H9 (cell line): ENCODE measurements at regions not wholly inside any gene's neighbourhood (a gene's known extent, or its start where the extent isn't known, plus 50 kb on each side); places are given as distances from the start of the nearest gene placed in this dataset.
"Not testable (repeated sequence)": the region's sequence is repeated elsewhere in the genome, so short reads cannot be mapped to it uniquely, and the experiment has no call there.

Experiments
- DNase-seq: peaks from one replicate; pipeline ENCODE4 v3.0.0-alpha.2; 2017
- H2AFZ ChIP-seq: one replicate; pipeline ENCODE4 v1.6.1; 2013; ENCODE audit warnings: mild to moderate bottlenecking, low read length, control low read depth, moderate library complexity
- H2AK5ac ChIP-seq: 2 replicates; pipeline ENCODE4 v1.6.1; 2013; ENCODE audit warnings: low read length, control low read depth, mixed read lengths; ENCODE audit not compliant: insufficient read length
- H2BK120ac ChIP-seq: one replicate; pipeline ENCODE4 v1.6.1; 2013; ENCODE audit warnings: low read depth, mild to moderate bottlenecking, low read length, control low read depth, inconsistent platforms; ENCODE audit not compliant: poor library complexity, severe bottlenecking
- H2BK12ac ChIP-seq: 2 replicates; pipeline ENCODE4 v1.6.1; 2013; ENCODE audit warnings: low read length, control low read depth, mixed read lengths, low read depth; ENCODE audit not compliant: insufficient read length
- H2BK15ac ChIP-seq: 2 replicates; pipeline ENCODE4 v1.6.1; 2013; ENCODE audit warnings: low read depth, low read length, control low read depth
- H2BK20ac ChIP-seq: one replicate; pipeline ENCODE4 v1.6.1; 2013; ENCODE audit warnings: low read depth, mild to moderate bottlenecking, low read length, control low read depth, inconsistent platforms; ENCODE audit not compliant: poor library complexity, severe bottlenecking
- H2BK5ac ChIP-seq: 2 replicates; pipeline ENCODE4 v1.6.1; 2013; ENCODE audit warnings: low read length, control low read depth, mixed read lengths; ENCODE audit not compliant: insufficient read length
- H3K14ac ChIP-seq: 2 replicates; pipeline ENCODE4 v1.6.1; 2013; ENCODE audit warnings: low read length, control low read depth; ENCODE audit not compliant: insufficient read depth
- H3K18ac ChIP-seq: 2 replicates; pipeline ENCODE4 v1.6.1; 2013; ENCODE audit warnings: low read depth, mild to moderate bottlenecking, mixed read lengths, low read length, control low read depth; ENCODE audit not compliant: insufficient read length
- H3K23ac ChIP-seq: 2 replicates; pipeline ENCODE4 v1.6.1; 2013; ENCODE audit warnings: low read length, control low read depth, mixed read lengths, low read depth; ENCODE audit not compliant: insufficient read length
- H3K23me2 ChIP-seq: 2 replicates; pipeline ENCODE4 v1.6.1; 2013; ENCODE audit warnings: low read depth, mild to moderate bottlenecking, mixed read lengths, low read length, control low read depth; ENCODE audit not compliant: insufficient read length, poor library complexity, severe bottlenecking
- H3K27ac ChIP-seq: 2 replicates; pipeline ENCODE4 v1.5.1; 2013; ENCODE audit warnings: low read length, control low read depth, mixed read lengths, low read depth; ENCODE audit not compliant: insufficient read length
- H3K27me3 ChIP-seq: 2 replicates; pipeline ENCODE4 v1.6.1; 2013; ENCODE audit warnings: low read length, control low read depth, inconsistent platforms; ENCODE audit not compliant: insufficient read depth
- H3K4ac ChIP-seq: 2 replicates; pipeline ENCODE4 v1.6.1; 2013; ENCODE audit warnings: low read depth, mild to moderate bottlenecking, control low read depth, inconsistent platforms, low read length, moderate library complexity
- H3K4me1 ChIP-seq: 2 replicates; pipeline ENCODE4 v1.6.1; 2013; ENCODE audit warnings: low read length, control low read depth, inconsistent platforms; ENCODE audit not compliant: insufficient read depth
- H3K4me2 ChIP-seq: 2 replicates; pipeline ENCODE4 v1.6.1; 2013; ENCODE audit warnings: low read length, control low read depth, mixed read lengths; ENCODE audit not compliant: insufficient read length, insufficient read depth
- H3K56ac ChIP-seq: 2 replicates; pipeline ENCODE4 v1.6.1; 2013; ENCODE audit warnings: low read depth, mild to moderate bottlenecking, mixed read lengths, low read length, control low read depth; ENCODE audit not compliant: insufficient read length
- H3K79me1 ChIP-seq: 2 replicates; pipeline ENCODE4 v1.6.1; 2013; ENCODE audit warnings: low read depth, mild to moderate bottlenecking, moderate library complexity, low read length, control low read depth, inconsistent platforms; ENCODE audit not compliant: insufficient read depth, poor library complexity, severe bottlenecking
- H3K79me2 ChIP-seq: 2 replicates; pipeline ENCODE4 v1.6.1; 2013; ENCODE audit warnings: low read length, control low read depth, inconsistent platforms; ENCODE audit not compliant: insufficient read depth
- H3K9ac ChIP-seq: 2 replicates; pipeline ENCODE4 v1.6.1; 2013; ENCODE audit warnings: low read length, control low read depth, mixed read lengths; ENCODE audit not compliant: insufficient read length; ENCODE audit errors: extremely low read depth
- H3K9me3 ChIP-seq: one replicate; pipeline ENCODE4 v1.6.1; 2013; ENCODE audit warnings: low read depth, low read length, inconsistent platforms; ENCODE audit not compliant: control insufficient read depth
- H3T11ph ChIP-seq: one replicate; pipeline ENCODE4 v1.6.1; 2013; ENCODE audit warnings: mild to moderate bottlenecking, low read length, control low read depth, inconsistent platforms
- H4K20me1 ChIP-seq: one replicate; pipeline ENCODE4 v1.6.1; 2013; ENCODE audit not compliant: control insufficient read depth, insufficient read length, insufficient read depth
- H4K5ac ChIP-seq: 2 replicates; pipeline ENCODE4 v1.6.1; 2013; ENCODE audit warnings: low read depth, mild to moderate bottlenecking, mixed read lengths, low read length, control low read depth; ENCODE audit not compliant: insufficient read length
- H4K8ac ChIP-seq: replicated peaks from 2 replicates; pipeline ENCODE4 v1.6.1; 2013; ENCODE audit warnings: low read length, control low read depth, mixed read lengths, low read depth; ENCODE audit not compliant: insufficient read length
- H4K91ac ChIP-seq: 2 replicates; pipeline ENCODE4 v1.6.1; 2013; ENCODE audit warnings: low read depth, mild to moderate bottlenecking, moderate library complexity, mixed read lengths, low read length, control low read depth; ENCODE audit not compliant: insufficient read length
- H3K27ac Mint-ChIP-seq, 3 experiments: 2 replicates in 2 of 3; 3 replicates in 1 of 3; pipeline ENCODE4 v1.8.0; 2020 to 2021; ENCODE audit warnings: mixed read lengths in 3 of 3, mild to moderate bottlenecking in 1 of 3, moderate library complexity in 1 of 3
- H3K27me3 Mint-ChIP-seq: 2 replicates; pipeline ENCODE4 v1.8.0; 2021; ENCODE audit warnings: low read depth, mild to moderate bottlenecking, moderate library complexity, mixed read lengths
- H3K36me3 Mint-ChIP-seq, 3 experiments: 2 replicates in 2 of 3; 3 replicates in 1 of 3; pipeline ENCODE4 v1.8.0; 2020 to 2021; ENCODE audit warnings: low read depth in 3 of 3, mixed read lengths in 3 of 3; ENCODE audit not compliant: insufficient read depth in 1 of 3
- H3K4me1 Mint-ChIP-seq, 2 experiments: 2 replicates each; pipeline ENCODE4 v1.8.0; 2020; ENCODE audit warnings: mixed read lengths in 2 of 2
- H3K4me3 Mint-ChIP-seq, 2 experiments: 2 replicates in 1 of 2; 3 replicates in 1 of 2; pipeline ENCODE4 v1.8.0; 2020 to 2021; ENCODE audit warnings: mild to moderate bottlenecking in 2 of 2, mixed read lengths in 2 of 2, moderate library complexity in 1 of 2
- H3K9me3 Mint-ChIP-seq, 2 experiments: 2 replicates in 1 of 2; 3 replicates in 1 of 2; pipeline ENCODE4 v1.8.0; 2020; ENCODE audit warnings: mild to moderate bottlenecking in 2 of 2, mixed read lengths in 2 of 2, moderate library complexity in 1 of 2
- WGBS: extraction: QIAGEN DNeasy Blood & Tissue Kit; methylation state at CpG from one replicate; pipeline ENCODE4 v1.1.7; 2013; ENCODE audit warnings: missing lambda C conversion rate, low lambda C conversion rate, mixed read lengths; ENCODE audit not compliant: insufficient read length; ENCODE audit errors: extremely low coverage; 5-methylcytosine and 5-hydroxymethylcytosine counted together

DNA sequence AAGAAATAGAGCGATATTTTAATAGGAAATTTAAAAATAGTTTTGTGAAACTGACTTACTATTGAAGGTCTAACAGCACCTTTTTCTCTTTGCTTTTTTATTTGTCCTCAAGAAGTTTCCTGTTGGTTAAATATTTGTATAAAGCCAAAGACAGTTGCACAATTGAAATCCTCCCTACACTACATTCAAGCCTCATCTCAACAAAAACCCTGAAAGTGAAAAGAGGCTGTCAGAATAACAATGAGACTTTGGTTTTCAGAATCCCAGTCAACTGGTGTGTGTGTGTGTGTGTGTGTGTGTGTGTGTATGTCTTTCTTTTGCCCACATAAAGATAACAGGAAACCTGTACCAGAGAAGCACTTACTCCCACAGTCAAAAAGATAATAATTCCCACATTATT is 313.6 kb upstream of the FRG1 start:
- not testable (repeated sequence) for H3K27me3 Mint-ChIP-seq, H2BK15ac ChIP-seq, H3T11ph ChIP-seq, H3K18ac ChIP-seq, H2AK5ac ChIP-seq, H3K23ac ChIP-seq, H3K4me3 Mint-ChIP-seq, H4K8ac ChIP-seq, H3K36me3 Mint-ChIP-seq, DNase-seq, H3K23me2 ChIP-seq, H4K5ac ChIP-seq, H3K4me2 ChIP-seq, H3K27ac Mint-ChIP-seq, H2BK5ac ChIP-seq, H2BK20ac ChIP-seq, H3K79me1 ChIP-seq, H3K4me1 ChIP-seq, H3K79me2 ChIP-seq, H3K14ac ChIP-seq, H2BK12ac ChIP-seq, H2BK120ac ChIP-seq, H4K91ac ChIP-seq, H3K27ac ChIP-seq, H3K9ac ChIP-seq, H2AFZ ChIP-seq, H3K4ac ChIP-seq, H3K9me3 ChIP-seq, H4K20me1 ChIP-seq, H3K27me3 ChIP-seq, H3K4me1 Mint-ChIP-seq, H3K56ac ChIP-seq
- H3K9me3 Mint-ChIP-seq: peaks cover 24 to 58% of the 10 kb centered on the region in 2 experiments
- WGBS: no CpG with 5 or more reads among the region's 1 CpG

DNA sequence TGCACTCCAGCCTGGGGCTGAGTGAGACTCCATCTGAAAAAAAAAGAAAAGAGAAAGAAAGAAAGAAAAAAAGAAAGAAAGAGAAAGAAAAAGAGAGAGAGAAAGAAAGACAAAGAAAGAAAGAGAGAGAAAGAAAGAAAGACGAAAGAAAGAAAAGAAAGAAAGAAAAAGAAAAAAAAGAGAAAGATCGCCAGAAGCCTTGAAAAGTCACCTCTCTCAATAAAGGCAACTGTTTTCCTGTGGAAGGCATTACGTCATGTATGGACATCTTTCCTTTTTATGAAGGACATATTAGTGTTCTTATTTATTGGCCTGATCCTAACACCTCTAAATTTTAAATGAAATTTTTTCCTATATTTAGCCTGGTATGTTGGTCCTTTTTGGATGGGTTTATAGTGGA is 310.9 kb upstream of the FRG1 start:
- not testable (repeated sequence) for H3T11ph ChIP-seq, H2BK12ac ChIP-seq, H2AFZ ChIP-seq, H3K18ac ChIP-seq, H3K79me1 ChIP-seq, H3K23me2 ChIP-seq, H4K91ac ChIP-seq, H2BK20ac ChIP-seq, H4K5ac ChIP-seq, H3K27ac ChIP-seq, H2AK5ac ChIP-seq, H4K8ac ChIP-seq, H2BK5ac ChIP-seq, H2BK15ac ChIP-seq, H3K4ac ChIP-seq, H3K9ac ChIP-seq, DNase-seq, H3K14ac ChIP-seq, H3K79me2 ChIP-seq, H3K4me2 ChIP-seq, H3K23ac ChIP-seq, H4K20me1 ChIP-seq, H3K56ac ChIP-seq, H3K27me3 ChIP-seq, H2BK120ac ChIP-seq, H3K4me3 Mint-ChIP-seq, H3K27me3 Mint-ChIP-seq, H3K9me3 ChIP-seq, H3K4me1 Mint-ChIP-seq, H3K4me1 ChIP-seq, H3K27ac Mint-ChIP-seq, H3K36me3 Mint-ChIP-seq
- H3K9me3 Mint-ChIP-seq: peaks cover 22 to 52% of the 10 kb centered on the region in 2 experiments
- WGBS: no CpG with 5 or more reads among the region's 3 CpGs
